DMS 273 (cell line): ENCODE measurements at regions not wholly inside any gene's neighbourhood (a gene's known extent, or its start where the extent isn't known, plus 50 kb on each side); places are given as distances from the start of the nearest gene placed in this dataset.

Experiments used
- DNase-seq: peaks from one replicate; lab custom pipeline; 2025; ENCODE audit not compliant: unreplicated experiment; lab: John Stamatoyannopoulos, UW

- DNase-seq = peak; percentile 65
These were observed 50.0 kb downstream of the PABIR2 start for GRCh38 chrX:134747006-134747405.

- DNase-seq = no peak
These were observed 50.6 kb downstream of the PABIR2 start for GRCh38 chrX:134746410-134746785.

GRCh38 chrX:134745636-134746409 lies 51.2 kb downstream of the PABIR2 start:
- DNase-seq = no peak

GRCh38 chrX:134743091-134743490 lies 53.9 kb downstream of the PABIR2 start:
- DNase-seq = no peak

GRCh38 chrX:134742573-134742972 lies 54.4 kb downstream of the PABIR2 start:
- DNase-seq = no peak

- no peak for DNase-seq
These were observed 55.3 kb downstream of the PABIR2 start for GRCh38 chrX:134741746-134742145.

GRCh38 chrX:134738986-134739740 lies 57.8 kb downstream of the PABIR2 start:
- DNase-seq = no peak

GRCh38 chrX:134738445-134738844 lies 58.6 kb downstream of the PABIR2 start:
- no peak for DNase-seq

- DNase-seq = no peak
These were observed 59.2 kb downstream of the PABIR2 start for GRCh38 chrX:134737721-134738369.

GRCh38 chrX:134737061-134737460 lies 59.9 kb downstream of the PABIR2 start:
- no peak for DNase-seq

- DNase-seq = no peak
These were observed 60.6 kb downstream of the PABIR2 start for GRCh38 chrX:134736356-134736755.

- peak; percentile 54 for DNase-seq
These were observed 62.0 kb downstream of the PABIR2 start for GRCh38 chrX:134735015-134735414.

GRCh38 chrX:134734466-134734952 lies 62.5 kb downstream of the PABIR2 start:
- DNase-seq = peak; percentile 62

- DNase-seq = peak; percentile 65
These were observed 63.4 kb downstream of the PABIR2 start for GRCh38 chrX:134733591-134733990.

- no peak for DNase-seq
These were observed 64.3 kb downstream of the PABIR2 start for GRCh38 chrX:134732676-134733075.

GRCh38 chrX:134732152-134732551 lies 64.9 kb downstream of the PABIR2 start:
- DNase-seq = no peak

- no peak for DNase-seq
These were observed 69.1 kb upstream of the PLAC1 start for GRCh38 chrX:134727363-134727762.

- no peak for DNase-seq
These were observed 66.9 kb upstream of the PLAC1 start for GRCh38 chrX:134725103-134725690.

- no peak for DNase-seq
These were observed 63.7 kb upstream of the PLAC1 start for GRCh38 chrX:134721766-134722532.

GRCh38 chrX:134718966-134719317 lies 60.7 kb upstream of the PLAC1 start:
- no peak for DNase-seq
